ENCODE measurements at regions not wholly inside any gene's neighbourhood (a gene's known extent, or its start where the extent isn't known, plus 50 kb on each side); places are given as distances from the start of the nearest gene placed in this dataset.

GRCh38 chr4:112900416-112900815 is 149.0 kb upstream of the ANK2 start:
- no peak for DNase-seq
- Histone ChIP-seq H3K4me3 (no peak overlapping the region), H3K36me3 (replicated peaks in 1 of 2) (no peaks in the 10 kb centered on the region), H3K27ac (no peak overlapping the region), H3K9me3 (replicated peaks in 1 of 3) (no peaks in the 10 kb centered on the region), H3K4me1 (replicated peaks in 1 of 2) (no peaks in the 10 kb centered on the region), H3K27me3 (no peaks in the 10 kb centered on the region)
- 45 to 83% (median 79%) methylated on average over 2 of the region's 2 CpGs for WGBS, 4 donors
- intact Hi-C loops (cut with DNase I) = no loop called here
- no peak for TF ChIP-seq CTCF (IDR thresholded peaks at IDR 0.05)
- TF ChIP-seq POLR2A (IDR thresholded peaks at IDR 0.05) = no peak

GRCh38 chr4:112901962-112902411 is 147.5 kb upstream of the ANK2 start:
- no peak for TF ChIP-seq CTCF (IDR thresholded peaks at IDR 0.05)
- TF ChIP-seq POLR2A (IDR thresholded peaks at IDR 0.05) = no peak
- Histone ChIP-seq H3K4me3 (no peak overlapping the region), H3K9me3 (replicated peaks in 1 of 3) (no peaks in the 10 kb centered on the region), H3K36me3 (replicated peaks in 1 of 2) (no peaks in the 10 kb centered on the region), H3K4me1 (replicated peaks in 1 of 2) (no peaks in the 10 kb centered on the region), H3K27me3 (no peaks in the 10 kb centered on the region), H3K27ac (no peak overlapping the region)
- WGBS, 4 donors = 89 to 100% (median 99%) methylated on average over 1 of the region's 1 CpG
- no peak for DNase-seq
- intact Hi-C loops (cut with DNase I) = no loop called here

GRCh38 chr4:112905728-112906127 is 143.7 kb upstream of the ANK2 start:
- 68 to 91% (median 90%) methylated on average over 2 to 4 of the region's 4 CpGs for WGBS, 4 donors
- TF ChIP-seq POLR2A (IDR thresholded peaks at IDR 0.05) (no peak), CTCF (IDR thresholded peaks at IDR 0.05) (no peak)
- DNase-seq = no peak
- H3K4me3 ChIP-seq = no peak overlapping the region
- H3K36me3 ChIP-seq (replicated peaks in 1 of 2) = no peaks in the 10 kb centered on the region
- peaks cover 0 to 4% of the 10 kb centered on the region in 2 donors for H3K4me1 ChIP-seq (replicated peaks in 1 of 2)
- no peaks in the 10 kb centered on the region for H3K9me3 ChIP-seq (replicated peaks in 1 of 3)
- H3K27ac ChIP-seq = no peak overlapping the region
- H3K27me3 ChIP-seq = no peaks in the 10 kb centered on the region
- intact Hi-C loops (cut with DNase I) = no loop called here

- Histone ChIP-seq H3K4me3 (no peak overlapping the region), H3K4me1 (replicated peaks in 1 of 2) (peaks cover 0 to 4% of the 10 kb centered on the region in 2 donors), H3K36me3 (replicated peaks in 1 of 2) (no peaks in the 10 kb centered on the region), H3K9me3 (replicated peaks in 1 of 3) (no peaks in the 10 kb centered on the region), H3K27me3 (no peaks in the 10 kb centered on the region), H3K27ac (no peak overlapping the region)
- 70 to 84% (median 78%) methylated on average over 1 of the region's 1 CpG for WGBS, 4 donors
- TF ChIP-seq CTCF (IDR thresholded peaks at IDR 0.05) (no peak), POLR2A (IDR thresholded peaks at IDR 0.05) (no peak)
- DNase-seq = no peak
- intact Hi-C loops (cut with DNase I) = no loop called here
These were observed 140.9 kb upstream of the ANK2 start for GRCh38 chr4:112908511-112908910.

All from adrenal gland (tissue), 9 donors.